ENCODE measurements at regions not wholly inside any gene's neighbourhood (a gene's known extent, or its start where the extent isn't known, plus 50 kb on each side); places are given as distances from the start of the nearest gene placed in this dataset.

DNA sequence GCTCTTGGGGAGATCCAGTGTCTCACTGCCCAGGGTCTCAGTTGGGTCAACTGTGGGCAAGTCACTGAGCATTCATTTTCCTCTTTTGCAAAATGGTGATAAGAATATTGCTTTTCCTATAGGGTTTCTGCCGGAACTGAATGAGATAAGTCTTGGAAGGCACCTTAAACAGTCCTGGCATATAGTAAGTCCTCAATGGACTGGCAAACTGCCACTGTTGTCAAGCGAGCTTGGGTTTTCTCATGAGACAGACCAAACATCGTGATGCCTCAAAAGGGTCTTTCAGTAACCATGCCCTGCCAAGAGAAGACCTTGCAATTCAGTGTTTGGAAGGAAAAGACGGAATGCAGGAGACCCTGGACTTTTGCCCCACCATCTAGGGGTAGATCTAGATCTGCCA lies 251.5 kb downstream of the WDR11 start:
- DNase-seq = no peak

DNA sequence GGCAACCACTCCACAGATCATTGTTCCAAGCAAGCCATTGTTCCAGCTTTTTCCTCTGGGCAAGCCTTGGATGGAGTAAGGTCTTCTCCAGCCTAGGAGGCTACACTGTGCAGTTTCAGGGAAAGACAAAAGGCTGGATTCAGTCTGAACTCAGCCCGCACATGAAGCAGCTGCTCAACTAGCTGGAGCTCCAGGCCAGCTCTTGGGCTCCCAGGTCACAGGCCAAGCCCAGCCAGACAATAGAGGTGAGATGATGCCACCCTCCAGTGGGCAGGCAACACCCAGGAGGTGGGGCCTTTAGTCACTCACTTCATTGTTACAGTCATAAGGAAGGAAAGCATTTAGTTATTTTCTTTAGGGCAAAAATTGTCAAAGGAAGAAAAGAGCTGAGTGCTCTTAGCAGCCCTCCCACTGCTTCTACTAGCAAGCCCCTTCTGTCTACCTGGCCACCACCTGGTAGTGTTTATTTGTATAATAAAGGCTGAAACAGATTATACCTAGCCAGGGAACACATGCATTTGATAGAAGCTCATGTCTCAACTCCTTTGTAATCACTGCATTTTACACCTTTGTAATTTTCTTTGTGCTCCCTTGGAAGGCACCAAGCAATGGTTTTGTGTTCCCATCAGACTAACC lies 253.4 kb downstream of the WDR11 start:
- no peak for DNase-seq

DNA sequence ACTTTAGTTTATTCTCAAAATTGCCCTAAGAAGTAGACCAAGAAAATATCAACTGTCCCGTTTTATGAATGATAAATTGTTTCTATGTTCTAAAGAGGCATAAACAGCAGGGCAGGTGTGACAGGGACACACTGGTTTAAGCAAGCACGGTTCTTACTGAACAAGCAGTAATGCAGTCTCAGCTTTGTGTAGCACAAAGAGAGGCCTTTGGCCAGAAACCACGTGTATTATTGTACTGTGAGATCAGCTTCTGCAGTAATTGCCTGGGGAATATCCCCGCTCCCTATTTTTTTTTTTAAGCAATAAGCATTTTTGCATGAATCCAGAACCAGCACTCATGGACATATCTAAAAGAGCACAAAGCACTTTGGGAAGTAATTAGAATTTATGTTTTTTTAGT lies 255.4 kb downstream of the WDR11 start:
- no peak for DNase-seq

DNA sequence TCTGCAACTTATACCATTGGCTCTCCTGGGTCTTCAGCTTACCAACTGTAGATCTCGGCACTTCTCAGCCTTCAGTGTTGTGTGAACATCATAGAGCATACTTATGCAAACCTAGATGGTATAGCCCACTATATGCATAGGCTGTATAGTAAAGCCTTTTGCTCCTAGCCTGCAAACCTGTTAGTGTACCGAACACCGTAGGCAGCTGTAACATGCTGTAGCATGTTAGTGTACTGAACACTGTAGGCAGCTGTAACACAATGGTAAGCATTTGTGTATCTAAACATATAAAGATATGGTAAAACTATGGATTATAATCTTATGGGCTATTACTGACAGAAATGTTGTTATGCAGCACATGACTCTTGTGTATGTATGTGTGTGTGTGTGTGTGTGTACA lies 256.9 kb downstream of the WDR11 start:
- no peak for DNase-seq

DNA sequence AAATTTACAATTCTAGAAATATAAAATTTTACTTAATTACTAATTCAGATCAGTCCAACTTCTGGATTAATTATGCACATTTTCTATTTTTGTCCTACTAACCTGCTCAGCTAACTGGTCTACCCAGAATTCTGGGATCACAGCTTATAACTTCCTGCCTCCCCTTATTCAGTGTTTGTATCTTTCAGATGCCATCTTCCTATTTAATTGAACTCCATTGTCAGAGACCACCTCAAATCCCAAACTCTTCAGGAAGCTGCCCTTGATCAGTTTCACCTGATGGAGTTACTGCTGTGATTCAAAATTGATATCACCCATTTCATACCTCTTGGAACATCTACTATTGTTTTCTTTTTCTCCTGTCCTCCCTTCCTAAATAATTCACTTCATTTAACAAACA lies 259.2 kb downstream of the WDR11 start:
- no peak for DNase-seq

DNA sequence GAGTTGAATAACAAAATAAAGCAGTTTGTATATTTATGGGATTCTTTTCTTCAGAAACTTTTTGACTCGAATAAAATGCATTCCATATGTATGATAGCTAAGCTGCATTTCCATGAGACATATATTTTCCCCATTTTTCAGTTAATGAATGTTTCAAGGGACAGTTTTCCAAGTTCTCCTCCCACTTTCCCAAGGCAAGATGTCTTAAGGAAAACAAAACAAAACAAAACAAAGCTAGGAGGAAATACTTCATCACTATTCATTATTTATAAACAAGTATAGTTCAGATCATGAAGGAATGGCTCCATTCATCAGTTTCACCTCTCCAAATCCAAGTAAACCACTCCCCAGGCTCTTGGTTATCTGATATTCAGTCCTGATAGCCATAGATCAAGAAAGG lies 261.0 kb downstream of the WDR11 start:
- no peak for DNase-seq

DNA sequence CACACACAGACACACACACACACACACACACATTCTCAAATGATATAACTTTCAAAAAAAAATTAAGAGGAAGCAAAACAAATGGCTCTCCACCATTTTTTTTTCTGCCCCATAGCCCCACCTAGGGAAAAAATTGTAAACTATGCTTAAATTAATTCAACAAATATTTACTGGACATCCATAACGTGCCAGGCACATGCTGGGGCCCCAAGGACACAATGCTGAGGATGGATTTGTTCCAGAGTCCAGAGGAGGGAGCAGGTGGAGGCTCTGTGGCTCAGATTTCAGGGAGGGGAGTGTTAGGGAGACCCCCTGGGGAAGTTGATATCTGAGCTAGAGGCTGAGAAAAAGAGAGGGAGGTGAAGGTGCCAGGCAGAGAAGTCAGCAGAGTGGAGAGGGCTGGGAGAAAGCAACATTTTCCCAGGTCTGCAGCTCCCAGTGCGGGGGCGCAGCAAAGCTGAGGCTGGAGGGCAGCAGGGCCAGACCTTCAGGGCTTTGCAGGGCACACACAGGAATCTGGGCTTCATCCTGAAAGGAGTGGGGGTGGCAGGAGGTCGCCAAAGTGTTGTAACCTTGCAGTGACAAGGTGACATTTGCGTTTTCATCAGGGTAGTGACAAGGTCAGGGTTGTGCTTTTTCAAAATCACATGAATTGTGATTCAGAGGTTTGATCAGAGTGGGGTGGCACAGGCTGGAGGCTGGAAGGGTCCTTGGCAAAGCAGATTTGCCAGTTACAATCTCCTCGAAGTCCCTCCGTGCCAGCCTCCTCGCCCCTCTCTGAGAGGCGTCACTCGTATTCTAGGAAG lies 261.6 kb downstream of the WDR11 start:
- peak; percentile 10 to 40 for DNase-seq

DNA sequence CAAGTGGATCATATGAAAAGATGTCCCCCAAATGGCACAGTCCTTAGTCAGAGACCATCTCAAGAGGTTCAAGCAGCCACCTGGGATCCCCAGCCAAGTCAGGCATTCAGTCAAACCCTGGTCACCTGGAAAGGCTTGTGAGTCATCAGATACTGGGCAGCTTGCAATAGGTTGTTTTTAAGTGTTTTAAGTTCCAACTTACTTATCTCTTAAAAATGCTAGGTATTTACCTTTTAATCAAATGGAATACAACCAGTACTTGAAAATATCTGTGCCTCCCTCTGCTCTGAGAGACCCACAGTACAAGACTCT lies 262.2 kb downstream of the WDR11 start:
- no peak for DNase-seq

DNA sequence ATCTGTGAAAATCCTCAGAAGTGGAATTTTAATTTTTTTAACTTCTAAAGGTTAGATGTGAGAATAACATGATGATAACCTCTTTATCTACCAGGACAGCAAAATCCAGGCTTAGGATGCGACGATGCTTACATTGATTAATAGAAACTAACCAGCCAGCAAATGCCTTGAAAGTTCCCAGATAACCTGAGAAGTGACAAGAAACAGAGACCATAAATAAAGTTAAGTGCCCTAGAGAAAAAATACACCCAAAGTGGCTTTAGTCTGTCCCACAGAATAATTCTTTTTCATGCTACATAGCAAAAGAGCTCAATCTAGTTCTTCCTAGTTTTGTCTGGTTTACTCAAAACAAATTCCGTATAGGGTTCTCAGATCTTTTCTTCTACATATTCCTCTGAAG lies 262.7 kb downstream of the WDR11 start:
- DNase-seq = no peak

DNA sequence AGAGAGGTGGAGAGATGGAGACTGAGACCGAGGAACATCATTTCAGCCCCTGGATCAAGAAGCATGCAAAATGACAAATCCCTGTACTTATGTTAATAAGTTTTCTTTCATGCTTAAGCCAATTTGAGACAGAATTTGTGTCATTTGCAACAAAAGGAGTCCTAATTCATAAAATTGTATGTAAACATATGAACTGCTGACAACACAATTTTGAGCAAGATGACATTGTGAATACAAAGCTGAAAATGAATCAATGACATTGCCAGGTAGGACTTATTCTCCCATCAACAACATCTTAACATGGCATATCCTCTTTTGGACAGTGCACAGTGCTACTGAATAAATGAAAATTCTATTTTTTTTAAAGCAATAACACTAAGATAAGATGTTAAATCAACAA lies 264.0 kb downstream of the WDR11 start:
- no peak for DNase-seq

DNA sequence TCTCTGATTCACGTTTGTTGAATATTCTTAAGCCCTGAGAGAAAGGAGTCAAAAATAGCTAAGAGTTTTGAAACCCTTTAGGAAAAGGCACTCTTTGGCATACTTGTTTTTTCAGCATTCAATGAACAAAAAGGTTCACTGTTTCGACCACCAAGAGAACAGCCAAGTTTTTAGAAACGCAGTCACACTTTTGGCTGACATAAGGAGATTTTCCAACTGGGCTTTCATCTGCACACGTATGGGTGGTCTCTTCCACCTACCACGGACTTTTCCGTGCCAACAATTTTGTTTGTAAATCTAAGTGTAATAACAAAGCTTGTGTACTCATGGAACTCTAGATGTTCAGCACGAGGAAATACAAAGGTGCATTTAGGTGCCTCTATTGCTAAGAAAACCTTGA lies 270.3 kb downstream of the WDR11 start:
- DNase-seq = no peak

DNA sequence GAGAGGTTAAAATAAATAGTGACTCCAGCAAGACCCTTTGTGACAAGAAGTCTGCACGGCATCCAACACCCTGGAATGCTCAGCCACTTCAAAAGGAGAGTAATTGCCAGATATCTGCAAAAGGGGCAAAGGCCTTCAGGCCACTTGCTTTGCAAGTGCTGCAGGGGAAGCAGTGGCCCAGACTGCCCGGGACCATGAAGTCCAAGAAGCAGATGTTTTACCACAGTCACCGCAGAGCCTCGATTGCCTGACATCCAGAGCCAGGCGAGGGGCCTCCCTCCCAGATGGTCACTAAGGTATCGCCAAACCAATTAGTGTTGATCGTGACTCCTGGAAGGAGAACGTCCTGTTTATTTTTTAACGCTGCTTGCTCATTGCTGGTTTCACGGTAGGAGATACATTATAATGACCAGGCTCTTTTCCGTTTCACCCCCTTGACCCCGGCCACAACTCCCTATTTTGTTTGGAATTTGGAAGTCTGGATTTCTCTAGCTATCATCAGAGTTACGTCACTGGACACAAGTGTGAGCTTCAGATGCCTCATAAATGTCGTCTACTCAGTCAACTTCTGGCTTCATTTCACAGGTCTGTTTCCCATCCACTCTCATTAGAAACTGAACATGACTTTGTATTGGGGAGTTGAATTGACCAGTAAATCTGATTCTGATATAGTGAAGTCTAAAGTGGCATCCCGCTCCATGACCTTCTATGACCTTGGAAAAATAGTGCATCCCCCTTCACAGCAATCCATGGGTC lies 276.2 kb downstream of the WDR11 start:
- no peak for DNase-seq

DNA sequence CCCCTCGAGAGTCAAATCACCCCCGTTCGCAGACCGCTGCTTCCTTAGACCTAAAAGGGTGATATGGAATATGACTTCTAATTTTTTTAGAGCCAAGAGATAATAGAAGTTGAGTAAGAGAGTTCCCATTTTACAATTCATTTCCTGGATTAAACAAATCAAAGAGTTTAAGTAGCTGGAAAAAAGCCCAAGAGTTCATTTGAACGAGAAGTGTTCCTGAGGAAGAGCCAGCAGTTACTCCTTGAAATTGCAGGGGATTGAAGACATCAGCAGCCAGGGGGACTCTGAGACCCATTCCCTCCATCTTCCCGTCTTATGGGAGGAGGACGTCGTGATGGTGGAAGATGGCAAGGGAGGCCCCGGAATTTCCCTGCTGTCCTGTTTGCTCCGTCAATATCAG lies 277.0 kb downstream of the WDR11 start:
- DNase-seq = no peak

DNA sequence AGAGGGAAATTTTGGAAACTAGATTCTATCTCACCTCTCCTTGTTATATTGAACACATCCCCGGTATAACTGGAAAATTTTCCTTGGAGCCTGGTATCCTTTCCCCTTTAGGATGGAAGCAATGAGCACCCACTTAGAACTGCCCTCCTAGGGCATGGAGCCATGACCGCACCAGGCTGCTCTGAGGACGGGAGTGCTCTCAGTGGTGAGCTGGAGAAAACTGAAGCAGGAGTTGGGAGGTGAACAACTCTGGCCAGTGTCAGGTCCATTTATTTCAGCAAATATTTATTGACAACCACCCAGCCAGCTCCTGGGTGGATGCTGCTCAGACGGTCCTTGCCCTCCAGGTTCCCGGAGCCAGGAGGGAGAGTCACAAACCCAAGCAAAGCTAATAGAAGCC lies 278.1 kb downstream of the WDR11 start:
- no peak for DNase-seq

DNA sequence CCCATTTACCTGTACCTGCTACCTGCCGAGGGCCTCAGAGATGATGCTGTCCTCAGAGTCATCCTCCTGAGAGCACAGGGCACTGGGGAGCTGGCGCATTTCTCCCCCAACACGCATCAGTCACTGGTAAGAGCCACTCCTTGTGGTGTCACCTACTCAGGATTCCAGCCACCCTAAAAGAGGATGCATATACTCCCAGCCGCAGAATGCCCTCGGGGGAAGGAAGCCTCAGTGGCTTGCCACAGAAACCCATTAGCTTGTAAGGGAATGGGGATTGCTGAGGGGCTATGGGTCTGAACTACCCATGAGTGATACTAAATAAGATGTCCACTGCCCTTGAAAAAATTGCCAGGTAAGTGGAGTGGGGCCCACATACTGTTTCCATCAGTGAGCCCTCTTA lies 279.2 kb downstream of the WDR11 start:
- no peak for DNase-seq

DNA sequence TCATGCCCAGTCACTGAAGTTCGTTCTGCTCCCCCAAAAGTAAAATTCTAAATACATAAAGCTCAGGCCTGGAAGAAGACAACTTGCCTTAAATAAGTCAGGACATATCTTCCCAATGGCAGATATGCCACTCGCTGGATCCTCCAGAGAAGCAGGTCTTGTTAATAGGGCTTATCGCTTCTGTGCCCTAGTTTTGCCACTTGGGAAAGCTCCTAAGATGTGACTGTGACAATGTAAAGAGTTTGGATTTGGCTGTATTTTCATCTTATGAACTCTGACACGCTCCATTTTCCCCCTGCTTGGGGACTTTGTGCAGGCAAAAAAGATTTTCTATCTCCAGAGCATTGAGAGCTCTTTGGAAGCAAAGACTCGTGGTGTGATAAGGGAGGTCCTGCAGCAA lies 279.9 kb downstream of the WDR11 start:
- DNase-seq = no peak

DNA sequence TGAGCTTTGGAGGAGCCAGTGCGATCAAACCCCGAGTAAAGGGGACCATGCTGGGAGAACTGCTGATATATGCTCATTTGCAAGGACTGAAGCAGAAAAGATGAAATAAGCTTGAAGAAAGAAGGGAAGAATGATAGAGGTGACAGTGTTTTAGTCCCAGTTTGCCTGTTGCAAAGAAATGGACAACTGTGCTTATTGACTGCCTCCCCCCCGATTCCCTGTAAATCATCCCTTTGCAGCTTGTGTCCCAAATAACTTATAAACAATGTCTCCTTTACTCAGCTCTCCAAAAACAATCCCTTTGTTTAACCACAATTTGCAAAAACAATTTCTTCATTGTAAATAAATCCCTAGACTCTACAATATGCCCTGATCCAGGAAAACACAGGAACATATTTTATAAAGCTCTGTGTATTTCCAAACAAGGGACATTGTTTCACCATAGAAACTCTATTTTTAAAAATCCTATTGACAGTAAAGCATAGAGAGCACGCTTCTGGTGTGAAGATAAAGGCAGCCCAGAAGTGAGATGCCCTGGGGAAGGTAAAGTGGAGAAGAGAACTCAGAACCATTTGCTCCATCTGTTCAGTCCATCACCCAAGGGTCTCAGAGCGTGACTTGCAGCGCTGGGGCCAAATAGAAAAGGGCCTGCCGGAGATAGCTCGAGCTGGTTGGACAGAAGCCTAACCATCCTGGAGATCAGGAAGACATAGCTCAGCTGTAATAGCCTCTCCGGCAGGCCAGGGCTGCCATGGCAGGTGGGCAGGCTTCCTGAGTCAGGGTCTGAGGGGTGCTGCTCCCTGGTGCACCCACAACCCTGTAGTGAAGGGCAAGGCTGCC lies 280.5 kb downstream of the WDR11 start:
- DNase-seq = peak in 1 of 2 experiments; percentile 2

DNA sequence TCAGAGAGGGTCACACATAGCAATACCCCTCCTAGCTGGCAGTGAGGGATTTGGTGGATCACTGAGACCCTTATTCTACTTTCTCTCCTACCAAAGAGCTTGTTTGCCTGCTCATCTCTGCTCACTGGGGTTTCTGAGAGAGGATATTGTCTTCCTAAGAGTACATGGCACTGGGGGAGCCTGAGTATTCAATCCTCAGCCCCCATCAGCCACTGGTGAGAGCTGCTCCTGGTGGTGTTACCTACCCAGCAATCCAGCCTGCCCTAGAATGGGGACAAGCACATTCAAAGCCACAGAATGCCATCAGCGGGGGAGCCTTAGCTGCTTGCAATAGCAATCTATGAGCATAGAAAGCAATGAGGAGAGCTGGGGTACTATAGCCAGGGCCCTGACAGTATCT lies 281.1 kb downstream of the WDR11 start:
- no peak for DNase-seq

DNA sequence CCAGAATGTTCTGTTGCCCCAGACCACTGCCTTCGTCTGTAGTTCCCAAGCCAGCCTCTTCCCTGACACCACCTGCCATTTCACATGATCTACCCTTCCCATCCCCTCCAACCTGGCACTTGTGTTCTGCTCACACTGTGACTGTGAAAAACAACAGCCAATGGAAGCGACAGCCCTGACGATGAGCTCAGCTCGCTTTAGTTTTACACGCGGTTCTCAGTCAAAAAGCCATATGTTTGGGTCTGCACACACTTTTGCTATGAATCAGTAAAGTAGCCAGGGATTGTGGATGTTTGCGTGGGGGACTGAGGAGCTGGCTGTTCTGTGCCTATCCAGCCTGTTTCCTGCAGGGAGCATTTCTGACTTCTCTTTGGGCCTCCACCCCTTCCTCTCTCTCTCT lies 282.7 kb downstream of the WDR11 start:
- DNase-seq = peak in 1 of 2 experiments; percentile 17

DNA sequence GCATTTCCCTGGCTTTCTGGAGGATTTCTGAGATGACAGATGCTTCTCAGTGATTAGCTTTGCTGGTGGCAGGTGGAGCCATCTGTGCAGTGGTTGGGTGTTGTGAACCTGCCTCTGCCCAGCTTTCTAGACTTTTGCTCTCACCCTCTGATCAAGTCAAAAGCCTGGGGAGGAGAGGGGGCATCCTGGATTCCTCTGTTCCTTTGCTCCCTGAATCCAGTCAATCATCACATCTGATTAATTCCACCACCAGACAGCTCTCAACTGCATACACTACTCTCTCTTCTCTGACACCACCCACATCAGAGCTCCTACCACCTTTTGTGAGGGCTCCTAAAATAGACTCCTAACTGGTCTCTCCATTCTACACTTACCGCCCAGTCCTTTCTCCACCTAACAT lies 283.5 kb downstream of the WDR11 start:
- DNase-seq = peak; percentile 74 to 90

DNA sequence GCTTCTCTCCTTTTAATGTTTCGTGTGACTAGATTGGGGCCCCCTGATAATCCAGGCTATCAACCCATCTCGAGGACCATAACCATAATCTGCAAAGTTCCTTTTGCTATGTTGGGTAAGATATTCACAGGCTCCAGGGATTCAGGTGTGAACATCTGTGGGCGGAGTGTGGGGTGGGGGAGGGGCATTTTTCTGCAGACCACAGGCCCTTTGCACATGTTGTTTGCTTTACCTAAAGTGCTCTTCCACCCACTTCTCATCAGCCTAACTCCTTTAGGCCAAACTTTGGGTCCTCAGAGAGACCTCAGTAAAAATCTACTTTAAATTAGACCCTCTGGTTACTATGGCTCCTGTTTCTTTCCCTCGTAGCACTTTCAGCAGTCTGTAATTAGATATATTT lies 284.4 kb downstream of the WDR11 start:
- no peak for DNase-seq

DNA sequence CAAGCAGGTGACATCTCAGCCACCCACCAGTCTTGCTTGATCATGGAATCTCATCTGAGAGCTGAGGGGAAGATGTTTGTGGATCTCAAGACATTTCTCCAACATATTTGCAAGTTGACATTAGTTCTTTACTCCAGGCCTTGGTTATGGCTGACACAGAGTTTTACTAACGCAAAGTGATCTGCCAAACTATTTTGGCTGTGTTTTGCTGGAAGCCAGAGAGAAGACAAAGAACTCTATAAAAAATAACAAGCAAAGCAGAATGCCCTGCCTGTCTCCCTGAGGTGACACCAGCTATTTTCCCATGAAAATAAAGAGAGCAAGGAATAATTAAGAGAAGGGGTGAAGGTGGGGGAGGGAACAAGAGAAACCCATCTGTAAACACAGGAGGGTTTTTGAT lies 286.4 kb downstream of the WDR11 start:
- no peak for DNase-seq

DNA sequence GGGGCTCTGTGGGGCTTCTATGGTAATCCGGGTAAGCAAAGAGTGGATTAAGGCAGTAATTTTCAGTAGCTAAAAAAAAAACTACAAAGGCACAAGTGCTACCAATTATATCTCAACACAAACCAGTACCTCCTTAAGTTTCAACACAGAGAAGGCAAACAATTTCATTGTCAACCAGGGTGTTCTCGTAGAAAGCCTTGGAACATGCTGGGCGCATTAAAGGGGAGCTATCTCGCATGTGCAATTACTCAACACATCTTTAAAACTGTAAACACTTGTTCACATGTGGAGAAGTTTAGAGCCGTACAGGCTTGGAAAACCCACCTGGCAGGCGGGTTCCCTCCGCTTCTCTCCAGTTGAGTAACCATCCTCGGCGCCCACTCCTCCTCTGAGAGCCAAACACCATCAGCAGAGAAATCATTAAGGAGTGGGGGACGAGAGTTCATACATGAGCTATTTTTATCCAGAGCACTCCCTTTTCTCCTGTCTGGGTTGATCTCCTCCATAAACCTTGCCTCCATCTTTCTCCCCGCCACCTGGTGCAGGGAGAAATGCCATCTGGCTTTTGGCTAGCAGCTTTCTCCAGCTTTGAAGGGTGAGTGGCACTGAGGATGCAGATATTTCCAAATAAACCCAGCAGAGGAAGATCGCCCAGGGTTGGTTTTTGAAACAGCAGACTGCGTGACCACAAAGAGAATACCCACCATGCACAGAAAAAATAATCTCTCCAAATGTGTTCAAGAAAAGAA lies 287.1 kb downstream of the WDR11 start:
- peak; percentile 38 to 78 for DNase-seq

Measured in NCI-H524 (cell line).